ENCODE measurements at regions not wholly inside any gene's neighbourhood (a gene's known extent, or its start where the extent isn't known, plus 50 kb on each side); places are given as distances from the start of the nearest gene placed in this dataset.
A peak's percentile ranks its signal among the peaks of the same experiment; 100 is the strongest.
"Not testable (repeated sequence)": the region's sequence is repeated elsewhere in the genome, so short reads cannot be mapped to it uniquely, and the experiment has no call there.

GRCh38 chr17:22510504-22510903, 818.2 kb downstream of the KCNJ18 start:
- no peak for DNase-seq (ENCODE audit: missing footprints)
- ATAC-seq: no peak
- intact Hi-C loops (cut with DNase I): no loop called here

- ATAC-seq (no peak), DNase-seq (ENCODE audit: missing footprints) (no peak)
- intact Hi-C loops (cut with DNase I): no loop called here
These were observed 819.1 kb downstream of the KCNJ18 start for GRCh38 chr17:22511431-22511830.

- DNase-seq (ENCODE audit: missing footprints) (no peak), ATAC-seq (no peak)
- intact Hi-C loops (cut with DNase I): no loop called here
These were observed 819.7 kb downstream of the KCNJ18 start for GRCh38 chr17:22512057-22512456.

- intact Hi-C loops (cut with DNase I): no loop called here
- DNase-seq (ENCODE audit: missing footprints) (no peak), ATAC-seq (no peak)
These were observed 820.2 kb downstream of the KCNJ18 start for GRCh38 chr17:22512506-22512905.

GRCh38 chr17:22512997-22513538, 820.7 kb downstream of the KCNJ18 start:
- no peak for DNase-seq (ENCODE audit: missing footprints)
- ATAC-seq: no peak
- intact Hi-C loops (cut with DNase I): no loop called here

GRCh38 chr17:22514315-22514714, 822.0 kb downstream of the KCNJ18 start:
- intact Hi-C loops (cut with DNase I): no loop called here
- ATAC-seq (no peak), DNase-seq (ENCODE audit: missing footprints) (no peak)

GRCh38 chr17:22514767-22515320, 822.5 kb downstream of the KCNJ18 start:
- no peak for ATAC-seq
- DNase-seq (ENCODE audit: missing footprints): no peak
- intact Hi-C loops (cut with DNase I): no loop called here

- ATAC-seq (no peak), DNase-seq (ENCODE audit: missing footprints) (no peak)
- intact Hi-C loops (cut with DNase I): no loop called here
These were observed 823.3 kb downstream of the KCNJ18 start for GRCh38 chr17:22515599-22515998.

GRCh38 chr17:22516861-22517636, 824.7 kb downstream of the KCNJ18 start:
- DNase-seq (ENCODE audit: missing footprints) (no peak), ATAC-seq (no peak)
- intact Hi-C loops (cut with DNase I): no loop called here

- intact Hi-C loops (cut with DNase I): no loop called here
- DNase-seq (ENCODE audit: missing footprints) (no peak), ATAC-seq (no peak)
These were observed 825.4 kb downstream of the KCNJ18 start for GRCh38 chr17:22517716-22518115.

- DNase-seq (ENCODE audit: missing footprints): no peak
- intact Hi-C loops (cut with DNase I): no loop called here
- no peak for ATAC-seq
These were observed 825.9 kb downstream of the KCNJ18 start for GRCh38 chr17:22518185-22518584.

- intact Hi-C loops (cut with DNase I); DNase-seq (ENCODE audit: missing footprints); ATAC-seq: not testable (repeated sequence)
These were observed 856.5 kb downstream of the KCNJ18 start for GRCh38 chr17:22548873-22549272.

- not testable (repeated sequence) for ATAC-seq
These were observed 859.5 kb downstream of the KCNJ18 start for GRCh38 chr17:22551695-22552415.

GRCh38 chr17:22569459-22570143, 877.3 kb downstream of the KCNJ18 start:
- DNase-seq (ENCODE audit: missing footprints) (peak; percentile 60), ATAC-seq (no peak)
- intact Hi-C loops (cut with DNase I): no loop called here

More at GRCh38 chr17:22551695-22552415, 859.5 kb downstream of the KCNJ18 start:
- DNase-seq (ENCODE audit: missing footprints); intact Hi-C loops (cut with DNase I): not testable (repeated sequence)

- DNase-seq (ENCODE audit: missing footprints) (no peak), ATAC-seq (no peak)
- intact Hi-C loops (cut with DNase I): no loop called here
These were observed 878.0 kb downstream of the KCNJ18 start for GRCh38 chr17:22570144-22570845.

GRCh38 chr17:22599322-22599721, 907.0 kb downstream of the KCNJ18 start:
- intact Hi-C loops (cut with DNase I): no loop called here
- DNase-seq (ENCODE audit: missing footprints) (no peak), ATAC-seq (no peak)

GRCh38 chr17:22600644-22601298, 908.4 kb downstream of the KCNJ18 start:
- intact Hi-C loops (cut with DNase I): no loop called here
- ATAC-seq (no peak), DNase-seq (ENCODE audit: missing footprints) (no peak)

Data from Right ventricle myocardium inferior (tissue), 1 donor.